Amniotic stem cell (primary cell): ENCODE measurements at regions not wholly inside any gene's neighbourhood (a gene's known extent, or its start where the extent isn't known, plus 50 kb on each side); places are given as distances from the start of the nearest gene placed in this dataset.

ENCODE experiments used
- DNase-seq: peaks from one replicate; lab custom pipeline; 2025; lab: John Stamatoyannopoulos, UW

DNA sequence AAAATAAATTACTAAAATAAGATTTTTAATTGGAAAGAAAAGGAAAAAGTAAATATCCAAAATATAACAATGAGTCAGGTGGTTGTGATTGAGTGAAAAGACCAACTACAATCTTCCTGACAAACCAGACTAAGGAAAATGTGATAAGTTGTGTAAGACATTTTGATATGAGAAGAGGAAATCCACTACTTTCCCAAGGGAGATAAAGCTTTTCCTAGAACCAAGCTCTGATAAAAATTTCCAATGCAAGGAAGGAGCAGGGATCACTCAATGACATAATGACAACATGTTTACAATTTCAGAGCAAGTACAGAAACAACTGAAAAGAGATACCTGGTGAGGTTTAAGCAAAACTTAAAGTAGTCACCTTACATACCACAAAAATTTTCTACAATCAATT lies 305.1 kb upstream of the RASGEF1B start:
- no peak for DNase-seq

DNA sequence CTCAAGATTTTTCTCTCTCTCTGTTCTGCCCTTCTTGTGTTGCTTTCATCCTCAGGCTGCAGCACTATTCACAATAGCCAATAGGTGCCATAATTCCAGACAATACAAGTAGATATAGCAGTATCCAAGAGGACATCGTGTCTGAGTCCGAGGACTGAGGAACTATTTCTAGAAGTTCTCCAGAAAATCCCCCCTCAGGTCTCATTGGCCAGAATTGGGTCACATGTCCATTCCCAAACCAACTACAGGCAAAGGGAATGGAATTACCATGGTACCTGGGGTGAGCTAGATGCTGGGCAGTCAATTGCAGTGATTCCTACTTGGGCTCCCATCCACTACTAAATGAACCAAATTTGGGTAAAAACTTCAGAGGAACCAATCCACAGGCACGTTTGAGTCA lies 301.9 kb upstream of the RASGEF1B start:
- no peak for DNase-seq

DNA sequence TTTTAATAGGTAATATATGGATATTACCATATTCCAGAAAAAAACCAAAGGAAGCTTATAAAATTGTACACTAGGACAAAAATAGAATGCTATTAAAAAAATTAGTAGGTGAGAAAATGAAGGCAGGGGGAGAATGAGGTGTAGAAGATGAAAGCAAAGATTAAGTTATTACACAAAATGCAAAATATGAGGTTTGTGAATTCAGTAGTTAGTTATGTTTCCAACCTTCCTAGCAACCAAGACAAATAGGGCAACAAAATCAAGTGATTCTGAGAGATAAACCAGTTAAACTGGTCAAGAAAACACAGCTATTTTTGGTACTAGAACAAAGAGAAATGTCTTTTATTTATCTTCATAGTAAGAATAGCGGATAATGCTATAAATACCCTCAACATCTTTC lies 300.0 kb upstream of the RASGEF1B start:
- DNase-seq, result no peak

DNA sequence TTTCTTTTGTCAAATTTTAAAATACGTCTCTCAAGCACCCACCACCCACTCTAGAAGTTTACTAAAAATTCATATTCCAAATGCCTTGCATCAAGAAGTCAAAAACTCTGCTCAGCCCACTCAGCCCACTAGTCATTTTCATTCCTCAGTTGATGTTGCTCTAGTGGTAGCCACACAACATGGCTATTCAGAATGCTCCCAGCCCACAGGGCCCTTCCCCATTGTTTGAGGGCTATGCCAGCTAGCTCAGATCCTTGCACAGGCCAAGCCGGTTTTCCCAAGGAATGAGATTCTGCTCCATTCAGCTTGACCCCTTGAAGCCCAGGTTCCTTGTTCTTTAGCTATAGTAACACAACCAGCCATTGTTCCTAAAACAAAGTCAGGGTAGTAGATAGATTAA lies 297.5 kb upstream of the RASGEF1B start:
- DNase-seq, result no peak

DNA sequence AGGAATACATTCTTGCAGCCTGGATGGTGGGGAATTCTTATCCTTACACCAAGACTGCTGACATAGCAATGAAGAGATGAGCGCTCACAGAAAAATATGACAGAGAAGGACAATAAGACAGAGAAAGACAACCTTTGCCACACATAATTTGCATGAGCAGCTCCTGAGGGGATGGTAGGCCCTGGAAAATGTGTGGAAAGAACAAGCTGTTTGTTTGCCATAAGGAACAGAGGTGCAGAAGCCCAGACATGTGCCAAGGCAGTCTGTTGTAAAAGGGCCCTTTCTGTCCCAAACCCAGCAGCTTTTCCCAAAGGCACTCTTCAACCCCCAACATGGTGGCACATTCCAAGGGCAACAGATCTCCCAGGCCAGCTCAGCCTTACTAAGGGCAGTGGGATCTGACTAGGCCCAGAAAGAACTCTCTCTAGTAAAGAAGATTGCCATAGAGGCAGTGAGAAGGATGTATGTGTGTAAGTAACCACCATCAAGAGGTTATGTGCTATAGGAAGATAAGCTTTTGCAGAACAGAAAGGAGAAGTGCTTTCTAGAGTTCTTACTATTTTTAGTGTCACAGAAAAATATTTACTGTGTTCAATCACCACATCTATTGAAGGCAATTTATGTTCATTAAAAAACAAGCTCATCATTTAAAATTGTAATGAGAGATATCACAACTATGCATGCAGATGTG lies 287.0 kb upstream of the RASGEF1B start:
- no peak for DNase-seq

DNA sequence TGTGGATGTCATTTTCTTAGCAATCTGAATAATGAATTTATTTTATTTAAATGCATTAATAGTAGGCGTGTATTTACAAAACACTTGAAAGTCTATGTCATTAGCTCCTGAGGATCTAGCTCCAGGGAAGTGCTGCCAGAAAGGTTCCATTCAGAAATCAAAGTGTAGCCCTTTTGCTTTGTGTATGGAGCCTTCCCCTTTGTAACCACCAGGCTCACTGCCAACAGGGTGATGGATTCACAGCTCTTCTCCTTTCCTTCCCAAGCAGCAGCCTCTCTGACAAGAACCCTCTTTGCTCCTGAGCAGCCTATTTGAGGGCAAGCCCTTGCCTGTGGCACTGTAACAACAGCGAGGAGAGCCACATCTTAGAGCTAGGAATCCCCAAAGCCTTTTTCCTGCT lies 286.0 kb upstream of the RASGEF1B start:
- no peak for DNase-seq

DNA sequence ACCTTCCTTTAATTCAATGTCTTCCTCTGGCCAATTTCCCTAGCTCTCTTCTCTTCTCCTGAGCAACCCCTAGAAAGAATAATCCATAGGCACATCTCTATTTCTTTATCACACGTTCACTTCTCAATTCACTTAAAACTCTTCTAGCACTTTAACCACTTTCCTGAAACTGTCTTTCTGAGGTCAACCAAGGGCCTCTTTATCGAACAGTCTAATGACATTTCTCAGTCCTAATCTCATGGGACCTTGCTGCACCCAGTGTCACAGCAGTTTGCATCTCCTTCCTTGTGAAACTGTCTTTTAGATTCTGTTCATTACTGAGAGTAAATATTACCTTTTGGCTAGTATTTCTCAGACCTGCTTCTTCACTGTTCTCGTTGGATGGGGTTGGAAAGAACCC lies 285.3 kb upstream of the RASGEF1B start:
- no peak for DNase-seq

DNA sequence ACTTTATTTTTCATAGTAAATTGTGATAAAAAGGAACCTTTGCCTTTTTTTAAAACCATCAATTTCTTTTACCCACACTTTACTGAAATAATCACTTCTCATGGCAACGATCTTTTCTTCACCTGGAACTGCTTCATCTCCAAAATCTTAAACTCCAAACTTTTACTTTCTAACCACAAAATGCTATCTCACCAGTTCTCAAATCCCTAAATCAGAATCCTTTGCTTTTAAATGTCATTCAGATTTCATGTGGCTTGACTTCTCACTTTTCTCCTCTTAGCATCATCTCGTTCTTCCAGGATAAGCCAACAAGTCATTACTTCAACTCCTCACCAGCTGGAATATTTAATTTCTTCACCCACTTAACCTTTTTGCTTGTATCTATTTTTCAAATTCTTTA lies 284.3 kb upstream of the RASGEF1B start:
- no peak for DNase-seq

DNA sequence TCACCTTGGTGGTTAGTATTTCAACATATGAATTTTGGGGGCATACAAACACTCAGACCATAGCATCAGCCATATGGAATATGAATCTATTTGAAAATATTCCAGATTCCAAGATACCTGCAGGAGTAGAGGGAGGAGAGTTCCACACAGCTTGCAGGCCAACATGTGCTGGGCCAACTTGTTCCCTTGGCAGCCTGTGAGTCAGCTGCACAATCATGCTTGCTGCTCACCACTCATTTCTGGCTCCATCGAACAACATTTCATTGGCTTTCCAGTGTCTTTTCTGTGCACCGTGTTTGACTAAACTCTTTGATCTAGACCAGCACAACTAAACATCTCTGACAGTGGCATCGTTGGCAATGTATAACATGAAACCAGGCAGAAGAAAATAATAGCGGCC lies 282.5 kb upstream of the RASGEF1B start:
- DNase-seq, result no peak

DNA sequence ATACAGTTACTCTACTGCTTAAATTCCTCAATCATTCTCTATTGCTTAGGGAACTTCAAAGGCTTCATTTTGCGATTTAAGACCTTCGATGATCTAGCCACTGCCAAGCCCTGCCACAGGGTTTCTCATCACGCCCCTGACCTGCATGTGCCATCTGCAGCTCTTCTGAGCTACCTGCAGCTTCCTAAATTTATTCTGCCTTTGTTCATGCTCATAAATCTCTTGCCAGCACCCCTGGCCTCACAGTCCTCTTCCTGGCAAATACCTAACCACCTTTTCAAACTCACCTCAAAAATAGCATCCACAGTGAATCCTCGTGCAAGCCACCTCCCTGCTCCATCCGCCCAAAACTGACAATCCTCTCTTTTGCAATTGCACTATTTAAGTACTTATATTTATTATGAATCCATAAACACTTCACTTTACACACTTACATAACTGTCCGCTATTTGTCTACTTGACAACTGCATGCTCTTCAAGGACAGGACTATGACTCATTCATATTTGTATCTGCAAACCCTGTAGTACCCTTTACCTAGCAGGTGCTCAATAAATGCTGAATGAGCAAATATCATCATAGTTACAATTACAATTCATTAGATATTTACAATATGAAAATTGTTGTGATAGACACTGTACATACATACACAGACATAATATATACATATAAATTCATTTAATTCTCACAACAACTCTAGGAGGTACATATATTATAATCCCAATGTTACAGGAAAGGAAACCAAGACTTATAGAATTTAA lies 280.0 kb upstream of the RASGEF1B start:
- DNase-seq, result no peak

DNA sequence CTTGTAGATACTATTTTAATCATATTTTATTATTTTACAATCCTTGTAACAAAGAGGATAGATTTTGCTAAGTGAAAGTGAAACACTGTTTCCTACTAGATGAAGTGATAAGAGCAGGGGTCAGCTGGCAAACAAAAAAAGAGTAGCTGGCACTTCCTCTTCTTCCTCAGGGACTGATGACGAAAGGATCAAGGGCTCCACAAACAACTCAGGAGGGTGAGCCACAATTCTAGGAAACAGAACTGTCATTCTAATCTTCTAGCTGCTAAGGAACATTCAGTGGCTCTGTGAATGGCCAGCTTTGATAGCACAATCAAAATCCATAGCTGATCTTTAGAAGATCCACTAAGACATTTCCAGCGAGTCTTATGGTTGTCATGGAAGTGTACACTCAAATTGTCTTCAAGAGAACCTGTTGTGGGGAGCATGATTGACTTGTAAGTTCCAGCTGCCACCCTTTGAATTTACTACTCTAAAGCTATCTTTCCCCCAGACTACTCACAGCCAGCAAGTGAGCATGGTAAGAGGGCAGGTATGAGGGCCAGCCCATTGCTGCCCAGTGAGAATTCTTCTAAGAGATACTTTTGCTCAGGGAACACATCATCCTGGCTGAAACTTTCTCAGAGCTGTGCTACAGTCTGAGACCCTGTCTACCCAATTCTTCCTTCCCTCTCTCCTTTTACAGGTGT lies 275.7 kb upstream of the RASGEF1B start:
- no peak for DNase-seq

DNA sequence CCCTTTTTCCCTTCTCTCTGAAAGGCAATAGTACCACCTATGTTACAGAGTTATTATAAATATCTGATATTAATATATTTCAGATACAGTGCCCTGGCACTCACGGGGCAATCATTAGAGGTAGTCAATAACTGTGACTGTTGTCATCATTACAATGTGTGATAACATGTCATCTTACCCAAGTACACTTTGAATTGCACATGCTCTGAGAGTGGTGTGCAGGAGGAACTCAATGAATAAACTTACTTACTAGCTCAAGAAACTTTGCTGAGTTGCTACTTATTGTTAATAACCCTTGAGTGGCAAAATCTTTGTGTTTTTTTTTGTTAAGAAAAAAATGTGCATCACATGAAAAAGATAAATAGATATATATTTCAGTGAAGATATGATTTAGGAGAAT lies 275.1 kb upstream of the RASGEF1B start:
- no peak for DNase-seq

DNA sequence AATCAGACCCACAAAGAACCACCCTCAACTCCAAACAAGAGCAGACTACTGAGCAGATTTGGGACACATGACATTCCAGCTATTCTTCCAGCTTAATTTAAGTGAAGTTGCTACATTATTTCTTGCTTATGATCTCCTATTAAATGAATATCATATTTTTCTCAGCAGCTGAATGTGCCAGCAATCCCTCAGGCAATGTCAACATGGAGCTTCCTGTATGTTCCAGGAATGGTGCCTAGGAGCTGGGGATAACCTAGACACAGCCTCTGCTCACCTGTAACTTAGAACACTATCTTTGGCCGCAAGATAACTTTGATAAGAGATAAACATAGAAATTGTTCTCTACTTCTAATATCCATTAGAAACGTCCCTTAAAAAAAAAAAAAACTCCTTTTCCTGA lies 274.4 kb upstream of the RASGEF1B start:
- DNase-seq, result no peak

DNA sequence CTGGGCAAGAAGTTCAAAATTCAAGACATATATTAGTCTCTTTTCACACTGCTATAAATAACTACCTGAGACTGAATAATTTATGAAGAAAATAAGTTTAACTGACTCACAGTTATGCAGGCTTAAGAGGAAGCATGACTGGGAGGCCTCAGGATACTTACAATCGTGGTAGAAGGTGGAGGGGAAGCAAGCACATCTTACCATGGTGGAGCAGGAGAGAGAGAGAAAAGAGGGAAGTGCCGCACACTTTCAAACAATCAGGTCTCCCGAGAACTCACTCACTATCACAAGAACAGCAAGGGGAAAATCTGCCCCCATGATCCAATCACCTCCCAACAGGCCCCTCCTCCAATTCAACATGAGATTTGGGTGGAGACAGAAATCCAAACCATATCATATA lies 273.3 kb upstream of the RASGEF1B start:
- DNase-seq, result no peak

DNA sequence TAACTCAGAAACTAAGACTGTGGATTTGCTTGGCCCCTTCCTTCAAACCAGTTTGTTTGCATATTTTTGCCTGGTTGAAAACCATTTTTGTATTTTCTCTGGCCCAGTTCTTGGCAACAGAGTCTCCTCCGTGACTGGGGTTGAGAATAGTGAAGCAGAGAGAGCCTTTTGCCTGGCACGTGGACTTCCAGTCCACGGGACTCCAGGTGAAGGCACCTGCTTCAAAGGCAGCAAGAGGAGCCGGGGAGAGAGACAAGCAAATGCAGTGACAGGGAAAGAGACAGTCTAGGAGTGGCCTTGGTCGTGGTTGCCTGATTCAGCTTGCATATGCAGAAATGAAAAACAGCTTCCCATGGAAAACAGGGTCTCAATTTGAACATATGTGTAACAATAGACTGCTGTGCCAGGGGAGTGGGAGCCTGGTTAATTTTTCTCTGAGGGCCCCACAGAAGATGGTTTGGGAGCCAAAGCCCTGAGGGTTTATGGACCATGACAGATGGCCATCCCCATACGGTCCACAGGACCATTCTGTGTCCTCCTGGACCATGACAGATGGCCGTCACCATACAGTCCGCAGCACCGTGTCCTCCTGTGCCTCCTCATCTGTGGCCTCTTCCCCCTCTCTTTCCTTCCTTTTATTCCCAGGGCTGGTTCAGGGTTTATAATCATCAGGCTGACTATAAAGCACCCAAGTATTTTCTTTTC lies 272.2 kb upstream of the RASGEF1B start:
- no peak for DNase-seq

DNA sequence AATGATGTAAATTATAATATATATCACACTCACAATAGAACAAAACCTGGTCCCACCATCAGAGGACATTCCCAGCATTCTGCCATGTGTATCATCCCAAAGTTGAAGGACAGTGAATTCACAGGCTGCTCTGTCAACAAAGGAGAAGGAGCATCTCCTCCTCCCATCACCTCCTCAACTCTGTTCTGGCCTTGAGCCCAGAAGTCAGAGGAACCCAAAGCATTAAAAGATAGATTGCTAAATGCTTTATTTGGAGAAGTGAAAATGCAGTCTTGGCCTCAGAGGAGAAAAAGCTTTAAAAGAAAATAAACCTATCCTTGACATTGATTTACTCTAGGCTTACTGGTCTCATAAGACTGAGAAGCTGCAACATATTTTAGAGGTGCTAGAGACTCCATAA lies 268.8 kb upstream of the RASGEF1B start:
- DNase-seq, result no peak

DNA sequence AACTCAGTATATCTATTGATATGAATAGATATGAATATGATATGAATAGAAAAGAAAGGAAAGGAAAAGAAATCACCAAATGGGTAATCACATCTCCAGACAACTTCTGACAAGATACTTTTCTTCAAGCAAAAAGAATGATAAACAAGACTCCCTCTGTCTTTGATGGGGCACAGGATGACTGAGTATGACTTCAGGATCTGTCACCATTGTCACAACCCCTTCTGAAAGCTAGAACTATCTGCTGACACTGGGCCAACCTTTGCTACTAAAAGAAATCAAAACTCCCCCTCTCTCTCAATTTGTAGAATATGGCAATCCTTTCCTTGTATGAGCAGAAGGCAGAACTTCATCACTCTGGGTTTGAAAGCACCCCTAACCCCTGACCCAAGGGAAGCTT lies 267.2 kb upstream of the RASGEF1B start:
- DNase-seq, result no peak

DNA sequence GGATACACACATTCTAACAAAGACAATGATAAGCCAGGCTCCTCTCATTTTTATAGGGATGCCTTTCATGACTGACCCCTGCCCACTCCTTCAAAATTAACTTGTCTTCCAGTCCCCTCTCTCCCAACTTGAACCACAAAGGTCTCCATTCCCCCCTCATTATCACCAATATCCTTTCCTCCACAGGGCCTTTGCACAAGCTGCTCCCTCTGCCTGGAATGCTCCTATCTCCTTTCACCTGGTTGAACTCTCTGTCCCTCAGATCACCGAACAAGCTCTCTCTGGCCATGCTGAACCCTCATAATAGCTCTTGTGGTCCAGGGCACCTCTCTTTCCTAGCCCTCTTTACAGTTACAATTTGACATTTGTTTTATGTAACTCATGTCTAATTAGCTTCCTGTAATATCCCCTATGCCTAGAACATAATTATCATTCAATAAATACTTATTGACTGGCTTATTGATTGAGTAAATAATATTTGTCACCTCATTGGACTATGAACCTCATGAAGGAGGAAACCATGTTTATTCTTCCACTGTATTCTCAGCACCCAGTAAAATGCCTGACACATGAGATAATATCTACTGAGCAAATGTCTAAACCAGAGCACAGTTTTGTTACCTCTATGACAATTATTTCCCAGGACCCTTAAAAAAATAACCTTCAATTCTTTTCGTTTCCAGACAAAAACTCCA lies 266.3 kb upstream of the RASGEF1B start:
- DNase-seq, result no peak

DNA sequence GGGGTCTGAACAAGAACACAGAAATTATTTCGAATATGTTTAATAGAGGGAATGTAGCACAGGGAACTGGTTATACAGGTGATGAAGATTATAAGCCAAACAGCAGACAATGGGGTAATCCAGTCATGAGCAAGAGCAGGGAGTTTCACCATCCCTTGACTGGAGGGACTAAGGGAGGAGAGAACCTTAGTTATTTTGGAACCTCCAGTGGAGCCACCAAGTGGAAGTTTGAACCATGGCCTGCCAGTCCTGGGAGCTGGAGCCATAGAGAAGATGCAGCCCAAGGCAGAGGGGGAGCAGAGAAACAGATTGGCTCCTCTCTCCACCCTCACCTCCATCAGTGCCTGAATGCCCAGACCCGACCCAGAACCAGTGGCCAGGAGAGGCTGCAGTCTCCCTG lies 264.6 kb upstream of the RASGEF1B start:
- DNase-seq, result no peak

DNA sequence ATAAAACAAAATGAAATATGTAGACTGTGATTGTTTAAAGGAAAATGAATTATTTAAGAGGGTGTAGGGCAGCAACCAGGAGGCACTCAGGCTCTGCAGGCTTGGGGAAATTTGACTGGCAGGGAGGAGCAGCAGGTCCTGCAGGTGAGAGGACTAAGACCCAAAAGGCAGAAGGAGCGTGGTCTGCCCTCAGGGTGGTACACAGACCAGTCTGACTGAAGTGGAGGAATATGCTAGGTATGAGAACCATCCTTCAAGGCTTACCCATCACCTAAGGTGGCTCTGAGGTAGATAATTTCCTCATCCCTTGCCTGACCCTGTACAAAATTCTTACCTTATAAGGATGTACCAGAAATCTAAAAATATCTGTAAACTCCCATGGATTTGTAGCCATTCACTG lies 261.3 kb upstream of the RASGEF1B start:
- no peak for DNase-seq

DNA sequence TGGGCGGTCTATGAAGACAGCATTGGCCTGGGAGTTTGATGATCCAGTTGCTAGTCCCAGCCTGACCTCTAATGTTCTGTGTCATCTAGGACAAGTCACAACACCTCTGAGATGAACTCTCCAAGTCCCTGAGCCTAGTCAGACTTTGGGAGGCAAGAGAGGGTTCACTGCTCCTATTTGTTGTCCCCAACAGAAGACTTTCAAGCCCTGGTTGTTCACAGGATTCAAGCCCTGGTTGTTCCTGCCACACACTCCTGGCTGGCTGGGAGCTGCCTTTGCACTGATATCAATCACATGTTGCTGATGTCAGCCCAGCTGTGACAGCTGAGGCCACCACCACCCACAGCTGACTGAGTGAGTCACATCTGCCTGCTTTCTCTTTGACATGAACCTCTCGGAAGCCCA lies 253.2 kb upstream of the RASGEF1B start:
- no peak for DNase-seq

DNA sequence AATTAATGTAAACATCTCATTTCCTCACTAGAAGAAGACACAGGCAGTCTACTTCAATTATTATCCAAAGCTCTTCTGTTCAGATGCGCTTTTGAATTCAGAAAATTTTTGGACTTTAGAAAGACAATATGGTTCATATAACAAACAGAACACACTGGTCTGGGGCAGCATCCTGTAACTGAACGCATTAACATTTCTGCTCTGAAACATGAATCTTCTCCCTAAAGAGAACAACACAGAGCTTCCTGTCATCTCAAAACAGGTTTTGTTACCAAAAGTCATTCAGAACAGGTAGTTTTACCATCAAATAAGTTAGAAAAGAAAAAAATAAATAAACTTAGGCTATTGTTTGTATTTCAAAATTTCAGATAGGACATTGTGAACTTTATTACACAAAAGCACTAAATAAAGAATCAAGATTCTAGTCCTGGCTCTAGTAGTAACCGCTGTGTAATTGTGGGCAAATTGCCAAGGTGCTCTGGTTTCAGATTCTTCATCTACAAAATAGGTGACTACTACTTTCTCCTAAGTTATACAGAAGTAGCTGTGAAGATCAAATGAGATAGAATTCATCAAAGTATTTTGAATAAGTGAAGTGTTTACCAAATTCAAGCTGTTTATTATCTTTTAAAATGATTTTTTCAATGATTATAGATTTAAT lies 252.3 kb upstream of the RASGEF1B start:
- no peak for DNase-seq
